KMS-11 (cell line): ENCODE measurements at regions not wholly inside any gene's neighbourhood (a gene's known extent, or its start where the extent isn't known, plus 50 kb on each side); places are given as distances from the start of the nearest gene placed in this dataset.

Experiments
- H2AFZ ChIP-seq: fragments of 200-600 bp; sonication (generic); 2 replicates; pipeline ENCODE4 v1.6.1; 2016; ENCODE audit warnings: antibody characterized with exemption, mixed run types, low read depth
- H3K27ac ChIP-seq: fragments of 200-600 bp; sonication (generic); 2 replicates; pipeline ENCODE4 v1.6.1; 2016; ENCODE audit warnings: mild to moderate bottlenecking, mixed run types
- H3K27me3 ChIP-seq: fragments of 200-600 bp; sonication (generic); 2 replicates; pipeline ENCODE4 v1.6.1; 2017; ENCODE audit warnings: mild to moderate bottlenecking, low read depth, mixed run types, moderate library complexity; ENCODE audit not compliant: insufficient read depth
- H3K36me3 ChIP-seq: fragments of 200-600 bp; sonication (generic); 2 replicates; pipeline ENCODE4 v1.6.1; 2017; ENCODE audit warnings: mild to moderate bottlenecking, mixed run types; ENCODE audit not compliant: insufficient read depth
- H3K4me1 ChIP-seq: fragments of 200-600 bp; sonication (generic); 2 replicates; pipeline ENCODE4 v1.6.1; 2016; ENCODE audit warnings: mild to moderate bottlenecking, low read depth, mixed run types; ENCODE audit not compliant: poor library complexity, severe bottlenecking
- H3K4me2 ChIP-seq: fragments of 200-600 bp; sonication (generic); 2 replicates; pipeline ENCODE4 v1.7.0; 2016; ENCODE audit warnings: mild to moderate bottlenecking, mixed run types
- H3K4me3 ChIP-seq: fragments of 200-600 bp; sonication (generic); IDR thresholded peaks from 2 replicates; pipeline ENCODE4 v1.6.1; 2017; ENCODE audit warnings: low read depth, low read length, mixed read lengths; ENCODE audit not compliant: insufficient read depth
- H3K79me2 ChIP-seq: fragments of 200-600 bp; sonication (generic); 2 replicates; pipeline ENCODE4 v1.6.1; 2016; ENCODE audit warnings: low read depth, mixed run types; ENCODE audit not compliant: insufficient read depth
- H3K9ac ChIP-seq: fragments of 200-600 bp; sonication (generic); 2 replicates; pipeline ENCODE4 v1.6.1; 2016; ENCODE audit warnings: mild to moderate bottlenecking, mixed run types
- H4K20me1 ChIP-seq: fragments of 200-600 bp; sonication (generic); 2 replicates; pipeline ENCODE4 v1.6.1; 2016; ENCODE audit warnings: mild to moderate bottlenecking, mixed run types; ENCODE audit not compliant: insufficient read depth
- TF ChIP-seq, protein P1 (sequence below): fragments of 200-600 bp; sonication (generic); conservative IDR thresholded peaks from 2 replicates; pipeline ENCODE4 v1.6.1; 2017; ENCODE audit warnings: low read depth, mild to moderate bottlenecking, antibody characterized with exemption, low read length, moderate library complexity, mixed read lengths

DNA sequence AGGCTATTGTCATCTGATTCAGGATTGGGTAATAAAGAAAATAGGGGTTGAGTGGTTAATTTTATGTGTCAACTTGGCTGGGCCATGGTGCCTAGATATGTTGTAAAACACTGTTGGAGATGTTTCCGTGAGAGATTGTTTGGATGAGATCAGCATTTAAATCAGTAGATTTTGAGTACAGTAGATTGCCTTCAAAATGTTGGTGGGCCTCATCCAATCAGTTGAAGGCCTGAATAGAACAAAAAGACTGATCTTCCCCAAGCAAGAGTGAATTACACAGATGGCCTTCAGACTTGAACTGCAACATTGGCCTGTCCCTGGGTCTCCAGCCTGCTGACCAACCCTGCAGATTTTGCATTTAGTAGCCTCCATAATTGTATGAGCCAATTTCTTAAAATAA, 401.3 kb upstream of the KIF2A start:
- no peak overlapping the region for H3K27ac ChIP-seq
- no peak overlapping the region for H2AFZ ChIP-seq
- H3K27me3 ChIP-seq: no peaks in the 10 kb centered on the region
- no peaks in the 10 kb centered on the region for H3K79me2 ChIP-seq
- no peak overlapping the region for H3K4me3 ChIP-seq
- no peak overlapping the region for H3K9ac ChIP-seq
- H3K4me1 ChIP-seq: no peaks in the 10 kb centered on the region
- H4K20me1 ChIP-seq: no peaks in the 10 kb centered on the region
- no peaks in the 10 kb centered on the region for H3K36me3 ChIP-seq
- TF ChIP-seq, protein P1, sequence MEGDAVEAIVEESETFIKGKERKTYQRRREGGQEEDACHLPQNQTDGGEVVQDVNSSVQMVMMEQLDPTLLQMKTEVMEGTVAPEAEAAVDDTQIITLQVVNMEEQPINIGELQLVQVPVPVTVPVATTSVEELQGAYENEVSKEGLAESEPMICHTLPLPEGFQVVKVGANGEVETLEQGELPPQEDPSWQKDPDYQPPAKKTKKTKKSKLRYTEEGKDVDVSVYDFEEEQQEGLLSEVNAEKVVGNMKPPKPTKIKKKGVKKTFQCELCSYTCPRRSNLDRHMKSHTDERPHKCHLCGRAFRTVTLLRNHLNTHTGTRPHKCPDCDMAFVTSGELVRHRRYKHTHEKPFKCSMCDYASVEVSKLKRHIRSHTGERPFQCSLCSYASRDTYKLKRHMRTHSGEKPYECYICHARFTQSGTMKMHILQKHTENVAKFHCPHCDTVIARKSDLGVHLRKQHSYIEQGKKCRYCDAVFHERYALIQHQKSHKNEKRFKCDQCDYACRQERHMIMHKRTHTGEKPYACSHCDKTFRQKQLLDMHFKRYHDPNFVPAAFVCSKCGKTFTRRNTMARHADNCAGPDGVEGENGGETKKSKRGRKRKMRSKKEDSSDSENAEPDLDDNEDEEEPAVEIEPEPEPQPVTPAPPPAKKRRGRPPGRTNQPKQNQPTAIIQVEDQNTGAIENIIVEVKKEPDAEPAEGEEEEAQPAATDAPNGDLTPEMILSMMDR: no peak
- no peak overlapping the region for H3K4me2 ChIP-seq

DNA sequence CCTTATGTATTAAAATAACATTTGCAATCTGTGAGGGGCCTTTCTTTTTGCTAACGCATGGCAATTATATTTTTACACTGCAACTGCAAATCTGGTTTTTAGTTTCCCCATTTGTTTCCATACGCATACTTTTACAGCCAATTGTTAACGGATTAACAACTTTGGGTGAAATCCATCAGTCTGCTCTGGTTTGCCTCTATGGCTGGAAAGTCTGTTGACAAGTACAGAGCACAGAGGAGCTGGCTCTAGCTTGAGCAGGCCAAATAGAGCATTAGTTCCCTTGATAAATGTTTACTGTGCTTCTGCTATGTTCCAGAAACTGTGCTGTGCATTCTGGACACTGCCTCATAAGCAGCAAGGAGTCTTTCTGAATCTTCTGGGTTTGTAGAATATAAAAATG, 400.4 kb upstream of the KIF2A start:
- H3K36me3 ChIP-seq: no peaks in the 10 kb centered on the region
- no peaks in the 10 kb centered on the region for H4K20me1 ChIP-seq
- no peak overlapping the region for H2AFZ ChIP-seq
- no peak overlapping the region for H3K27ac ChIP-seq
- no peaks in the 10 kb centered on the region for H3K79me2 ChIP-seq
- H3K27me3 ChIP-seq: no peaks in the 10 kb centered on the region
- H3K9ac ChIP-seq: no peak overlapping the region
- TF ChIP-seq, protein P1: no peak
- no peaks in the 10 kb centered on the region for H3K4me1 ChIP-seq
- no peak overlapping the region for H3K4me2 ChIP-seq
- H3K4me3 ChIP-seq: no peak overlapping the region

DNA sequence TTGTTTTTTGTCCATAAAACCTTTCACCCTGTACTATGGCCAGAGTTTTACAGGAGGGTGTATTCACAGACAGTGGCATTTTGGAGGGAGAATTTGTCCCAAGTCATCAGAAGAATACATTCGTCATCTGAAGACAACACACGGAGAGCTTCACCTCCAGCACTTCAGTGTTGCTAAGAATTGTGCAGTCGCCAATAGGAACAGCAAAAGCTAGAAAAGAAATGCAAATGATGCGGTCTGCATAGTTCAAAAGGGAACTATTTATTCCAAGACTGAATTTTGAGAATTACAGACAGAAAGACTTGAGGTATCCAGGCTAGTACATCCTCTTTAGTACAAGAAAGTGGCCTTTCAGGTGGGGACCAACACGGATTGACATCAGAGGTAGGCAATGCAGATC, 399.2 kb upstream of the KIF2A start:
- no peak overlapping the region for H2AFZ ChIP-seq

DNA sequence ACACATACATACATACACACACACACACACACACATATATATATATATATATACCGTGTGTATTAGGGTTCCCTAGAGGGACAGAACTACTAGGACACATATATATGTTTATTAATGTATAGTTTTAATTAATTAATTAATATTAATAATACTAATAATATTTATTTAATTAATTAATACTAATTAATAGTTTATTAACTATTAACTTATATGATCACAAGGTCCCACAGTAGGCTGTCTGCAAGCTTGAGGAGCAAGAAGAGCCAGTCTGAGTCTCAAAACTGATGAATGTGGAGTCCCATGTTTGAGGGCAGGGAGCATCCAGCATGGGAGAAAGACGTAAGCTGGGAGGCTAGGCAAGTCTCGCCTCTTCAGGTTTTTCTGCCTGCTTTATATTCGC, 398.0 kb upstream of the KIF2A start:
- Histone ChIP-seq H3K4me1 (no peaks in the 10 kb centered on the region), H3K27me3 (no peaks in the 10 kb centered on the region), H3K4me2 (no peak overlapping the region), H3K79me2 (no peaks in the 10 kb centered on the region), H3K27ac (no peak overlapping the region), H3K36me3 (no peaks in the 10 kb centered on the region), H4K20me1 (no peaks in the 10 kb centered on the region), H3K4me3 (no peak overlapping the region), H2AFZ (no peak overlapping the region), H3K9ac (no peak overlapping the region)
- TF ChIP-seq, protein P1: no peak

More for the DNA sequence above, 399.2 kb upstream of the KIF2A start:
- no peaks in the 10 kb centered on the region for H3K27me3 ChIP-seq
- no peaks in the 10 kb centered on the region for H3K4me1 ChIP-seq
- TF ChIP-seq, protein P1: no peak
- H3K9ac ChIP-seq: no peak overlapping the region
- H3K4me3 ChIP-seq: no peak overlapping the region
- H3K79me2 ChIP-seq: no peaks in the 10 kb centered on the region
- no peaks in the 10 kb centered on the region for H4K20me1 ChIP-seq
- no peak overlapping the region for H3K4me2 ChIP-seq
- H3K27ac ChIP-seq: no peak overlapping the region
- no peaks in the 10 kb centered on the region for H3K36me3 ChIP-seq

DNA sequence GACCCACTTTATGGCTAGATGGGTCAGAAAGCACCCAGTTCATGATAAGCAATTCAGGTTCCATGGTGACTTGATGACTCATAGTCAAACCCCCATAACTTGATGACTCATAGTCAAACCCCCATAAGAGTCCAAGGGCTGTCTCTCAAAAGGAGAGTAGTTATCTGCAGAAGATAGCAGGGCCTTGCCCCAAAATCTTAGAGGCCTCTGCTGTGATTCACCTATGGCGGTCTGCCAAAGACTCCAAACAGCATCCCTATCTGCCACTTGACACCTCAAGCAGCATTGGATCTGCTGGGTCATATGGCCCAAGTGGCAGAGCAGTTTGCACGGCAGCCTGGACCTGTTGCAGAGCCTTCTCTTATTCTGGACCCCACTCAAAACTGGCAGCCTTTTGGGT, 395.2 kb upstream of the KIF2A start:
- Histone ChIP-seq H3K36me3 (no peaks in the 10 kb centered on the region), H3K9ac (no peak overlapping the region), H3K27me3 (no peaks in the 10 kb centered on the region), H3K4me3 (no peak overlapping the region), H3K79me2 (no peaks in the 10 kb centered on the region), H3K27ac (no peak overlapping the region), H3K4me2 (no peak overlapping the region), H3K4me1 (no peaks in the 10 kb centered on the region), H4K20me1 (no peaks in the 10 kb centered on the region), H2AFZ (no peak overlapping the region)
- TF ChIP-seq, protein P1: no peak
